ENCODE measurements at regions not wholly inside any gene's neighbourhood (a gene's known extent, or its start where the extent isn't known, plus 50 kb on each side); places are given as distances from the start of the nearest gene placed in this dataset.
A peak's percentile ranks its signal among the peaks of the same experiment; 100 is the strongest.

- Histone ChIP-seq H3K14ac (ENCODE audit: low read length in 2 of 2) (peak overlapping the region in 1 of 2 experiments; percentile 5), H3K23ac (ENCODE audit: low read length in 2 of 2) (no peak overlapping the region), H3K4me2 (ENCODE audit: low read length, poor library complexity, severe bottlenecking) (no peak overlapping the region), H3K4me1 (ENCODE audit: control insufficient read depth, insufficient read depth, low read depth, low read length) (peaks cover 19% of the 10 kb centered on the region), H3K18ac (ENCODE audit: low read depth in 1 of 2, low read length in 2 of 2) (peak overlapping the region; percentile 11 to 75), H3K27ac (ENCODE audit: low read length, poor library complexity, severe bottlenecking) (no peak overlapping the region), H2BK120ac (ENCODE audit: low read depth, low read length) (no peak overlapping the region), H3K9ac (ENCODE audit: low read length) (no peak overlapping the region), H4K91ac (ENCODE audit: low read length) (peak overlapping the region; percentile 53), H3K4ac (ENCODE audit: low read depth in 1 of 2, low read length in 2 of 2) (no peak overlapping the region), H3K4me3 (ENCODE audit: insufficient read depth in 1 of 2, low read depth in 1 of 2, low read length in 2 of 2) (no peak overlapping the region), H3K9me3 (ENCODE audit: control insufficient read depth, low read length) (peaks cover 7% of the 10 kb centered on the region), H3K79me1 (replicated peaks; ENCODE audit: low read length, poor library complexity, severe bottlenecking) (no peaks in the 10 kb centered on the region), H3K27me3 (ENCODE audit: control insufficient read depth in 1 of 2, insufficient read depth in 1 of 2, low read length in 2 of 2) (no peaks in the 10 kb centered on the region), H2BK15ac (ENCODE audit: low read depth, poor library complexity, severe bottlenecking) (no peak overlapping the region), H2AK5ac (ENCODE audit: low read length, severe bottlenecking) (peak overlapping the region; percentile 14), H3K36me3 (ENCODE audit: control insufficient read depth in 1 of 2, insufficient read depth in 2 of 2, low read depth in 1 of 2, low read length in 2 of 2) (peaks cover 0 to 10% of the 10 kb centered on the region in 2 experiments), H4K8ac (ENCODE audit: low read length) (peak overlapping the region; percentile 16), H2BK5ac (ENCODE audit: low read depth, low read length, poor library complexity, severe bottlenecking) (no peak overlapping the region), H2AFZ (ENCODE audit: low read depth, low read length) (peak overlapping the region; percentile 15), H2BK12ac (ENCODE audit: low read length in 2 of 2) (peak overlapping the region in 1 of 2 experiments; percentile 40)
- no peak for DNase-seq
- 98% methylated on average over 6 of the region's 6 CpGs for WGBS
These were observed 54.7 kb downstream of the MYEOV start for GRCh38 chr11:69348414-69349235.

GRCh38 chr11:69350040-69350439 is 56.1 kb downstream of the MYEOV start:
- H2AFZ ChIP-seq (ENCODE audit: low read depth, low read length), result no peak overlapping the region
- H3K4me2 ChIP-seq (ENCODE audit: low read length, poor library complexity, severe bottlenecking), result no peak overlapping the region
- H3K4me1 ChIP-seq (ENCODE audit: control insufficient read depth, insufficient read depth, low read depth, low read length), result peaks cover 28% of the 10 kb centered on the region
- H3K9me3 ChIP-seq (ENCODE audit: control insufficient read depth, low read length), result peaks cover 7% of the 10 kb centered on the region
- DNase-seq, result no peak
- no peak overlapping the region for H3K23ac ChIP-seq (ENCODE audit: low read length in 2 of 2)
- H3K36me3 ChIP-seq (ENCODE audit: control insufficient read depth in 1 of 2, insufficient read depth in 2 of 2, low read depth in 1 of 2, low read length in 2 of 2), result peaks cover 0 to 3% of the 10 kb centered on the region in 2 experiments
- peak overlapping the region; percentile 53 for H3K9ac ChIP-seq (ENCODE audit: low read length)
- H3K14ac ChIP-seq (ENCODE audit: low read length in 2 of 2), result no peak overlapping the region
- no CpG with 5 or more reads among the region's 1 CpG for WGBS
- H2BK5ac ChIP-seq (ENCODE audit: low read depth, low read length, poor library complexity, severe bottlenecking), result no peak overlapping the region
- H3K79me1 ChIP-seq (replicated peaks; ENCODE audit: low read length, poor library complexity, severe bottlenecking), result no peaks in the 10 kb centered on the region
- H4K91ac ChIP-seq (ENCODE audit: low read length), result no peak overlapping the region
- no peak overlapping the region for H2AK5ac ChIP-seq (ENCODE audit: low read length, severe bottlenecking)
- no peak overlapping the region for H4K8ac ChIP-seq (ENCODE audit: low read length)
- H3K27ac ChIP-seq (ENCODE audit: low read length, poor library complexity, severe bottlenecking), result no peak overlapping the region
- no peak overlapping the region for H2BK120ac ChIP-seq (ENCODE audit: low read depth, low read length)
- no peak overlapping the region for H3K4ac ChIP-seq (ENCODE audit: low read depth in 1 of 2, low read length in 2 of 2)
- H3K18ac ChIP-seq (ENCODE audit: low read depth in 1 of 2, low read length in 2 of 2), result no peak overlapping the region
- H3K4me3 ChIP-seq (ENCODE audit: insufficient read depth in 1 of 2, low read depth in 1 of 2, low read length in 2 of 2), result no peak overlapping the region
- H2BK15ac ChIP-seq (ENCODE audit: low read depth, poor library complexity, severe bottlenecking), result no peak overlapping the region
- H3K27me3 ChIP-seq (ENCODE audit: control insufficient read depth in 1 of 2, insufficient read depth in 1 of 2, low read length in 2 of 2), result no peaks in the 10 kb centered on the region
- no peak overlapping the region for H2BK12ac ChIP-seq (ENCODE audit: low read length in 2 of 2)

GRCh38 chr11:69350596-69350995 is 56.6 kb downstream of the MYEOV start:
- H3K9me3 ChIP-seq (ENCODE audit: control insufficient read depth, low read length), result peaks cover 7% of the 10 kb centered on the region
- peak overlapping the region; percentile 76 for H3K9ac ChIP-seq (ENCODE audit: low read length)
- H3K27me3 ChIP-seq (ENCODE audit: control insufficient read depth in 1 of 2, insufficient read depth in 1 of 2, low read length in 2 of 2), result no peaks in the 10 kb centered on the region
- H2BK120ac ChIP-seq (ENCODE audit: low read depth, low read length), result no peak overlapping the region
- no peak overlapping the region for H3K27ac ChIP-seq (ENCODE audit: low read length, poor library complexity, severe bottlenecking)
- H4K8ac ChIP-seq (ENCODE audit: low read length), result no peak overlapping the region
- H3K36me3 ChIP-seq (ENCODE audit: control insufficient read depth in 1 of 2, insufficient read depth in 2 of 2, low read depth in 1 of 2, low read length in 2 of 2), result peaks cover 0 to 3% of the 10 kb centered on the region in 2 experiments
- no peak for DNase-seq
- no peak overlapping the region for H3K4me2 ChIP-seq (ENCODE audit: low read length, poor library complexity, severe bottlenecking)
- no peak overlapping the region for H2BK12ac ChIP-seq (ENCODE audit: low read length in 2 of 2)
- H4K91ac ChIP-seq (ENCODE audit: low read length), result no peak overlapping the region
- no peak overlapping the region for H3K18ac ChIP-seq (ENCODE audit: low read depth in 1 of 2, low read length in 2 of 2)
- H3K23ac ChIP-seq (ENCODE audit: low read length in 2 of 2), result no peak overlapping the region
- no peak overlapping the region for H2AFZ ChIP-seq (ENCODE audit: low read depth, low read length)
- H3K14ac ChIP-seq (ENCODE audit: low read length in 2 of 2), result no peak overlapping the region
- no peak overlapping the region for H2BK5ac ChIP-seq (ENCODE audit: low read depth, low read length, poor library complexity, severe bottlenecking)
- H3K79me1 ChIP-seq (replicated peaks; ENCODE audit: low read length, poor library complexity, severe bottlenecking), result no peaks in the 10 kb centered on the region
- H2BK15ac ChIP-seq (ENCODE audit: low read depth, poor library complexity, severe bottlenecking), result no peak overlapping the region
- H3K4me1 ChIP-seq (ENCODE audit: control insufficient read depth, insufficient read depth, low read depth, low read length), result peaks cover 28% of the 10 kb centered on the region
- H3K4me3 ChIP-seq (ENCODE audit: insufficient read depth in 1 of 2, low read depth in 1 of 2, low read length in 2 of 2), result no peak overlapping the region
- no peak overlapping the region for H2AK5ac ChIP-seq (ENCODE audit: low read length, severe bottlenecking)
- H3K4ac ChIP-seq (ENCODE audit: low read depth in 1 of 2, low read length in 2 of 2), result no peak overlapping the region

- peak overlapping the region; percentile 76 for H3K9ac ChIP-seq (ENCODE audit: low read length)
- peak overlapping the region in 1 of 2 experiments; percentile 97 for H2BK12ac ChIP-seq (ENCODE audit: low read length in 2 of 2)
- H2AK5ac ChIP-seq (ENCODE audit: low read length, severe bottlenecking), result no peak overlapping the region
- peak overlapping the region; percentile 78 to 86 for H3K18ac ChIP-seq (ENCODE audit: low read depth in 1 of 2, low read length in 2 of 2)
- H3K27me3 ChIP-seq (ENCODE audit: control insufficient read depth in 1 of 2, insufficient read depth in 1 of 2, low read length in 2 of 2), result no peaks in the 10 kb centered on the region
- H2AFZ ChIP-seq (ENCODE audit: low read depth, low read length), result no peak overlapping the region
- peaks cover 7% of the 10 kb centered on the region for H3K9me3 ChIP-seq (ENCODE audit: control insufficient read depth, low read length)
- H3K4ac ChIP-seq (ENCODE audit: low read depth in 1 of 2, low read length in 2 of 2), result no peak overlapping the region
- H3K4me2 ChIP-seq (ENCODE audit: low read length, poor library complexity, severe bottlenecking), result no peak overlapping the region
- H3K14ac ChIP-seq (ENCODE audit: low read length in 2 of 2), result no peak overlapping the region
- H4K8ac ChIP-seq (ENCODE audit: low read length), result no peak overlapping the region
- DNase-seq, result peak; percentile 53
- H2BK5ac ChIP-seq (ENCODE audit: low read depth, low read length, poor library complexity, severe bottlenecking), result no peak overlapping the region
- H3K36me3 ChIP-seq (ENCODE audit: control insufficient read depth in 1 of 2, insufficient read depth in 2 of 2, low read depth in 1 of 2, low read length in 2 of 2), result peaks cover 0 to 3% of the 10 kb centered on the region in 2 experiments
- peak overlapping the region in 1 of 2 experiments; percentile 7 for H3K4me3 ChIP-seq (ENCODE audit: insufficient read depth in 1 of 2, low read depth in 1 of 2, low read length in 2 of 2)
- H2BK15ac ChIP-seq (ENCODE audit: low read depth, poor library complexity, severe bottlenecking), result peak overlapping the region; percentile 74
- no peak overlapping the region for H3K23ac ChIP-seq (ENCODE audit: low read length in 2 of 2)
- H3K27ac ChIP-seq (ENCODE audit: low read length, poor library complexity, severe bottlenecking), result peak overlapping the region; percentile 53
- no peak overlapping the region for H2BK120ac ChIP-seq (ENCODE audit: low read depth, low read length)
- H4K91ac ChIP-seq (ENCODE audit: low read length), result peak overlapping the region; percentile 89
- no peaks in the 10 kb centered on the region for H3K79me1 ChIP-seq (replicated peaks; ENCODE audit: low read length, poor library complexity, severe bottlenecking)
- H3K4me1 ChIP-seq (ENCODE audit: control insufficient read depth, insufficient read depth, low read depth, low read length), result peaks cover 29% of the 10 kb centered on the region
These were observed 57.5 kb downstream of the MYEOV start for GRCh38 chr11:69351460-69351859.

Data from mesenchymal stem cell (in vitro differentiated cells and primary cell).